Esophagus muscularis mucosa (tissue), 4 donors: ENCODE measurements at regions not wholly inside any gene's neighbourhood (a gene's known extent, or its start where the extent isn't known, plus 50 kb on each side); places are given as distances from the start of the nearest gene placed in this dataset.

Experiments used
- DNase-seq: peaks from one replicate; pipeline ENCODE4 v3.0.0-alpha.2; 2017; ENCODE audit errors: extremely low spot score
- H3K27ac ChIP-seq, 4 donors: fragments of 200-600 bp; sonication (generic); replicated peaks in 1 of 4; 1 replicate in 3 of 4; 2 replicates in 1 of 4; pipeline ENCODE4 v1.5.1; 2016 to 2019; ENCODE audit warnings: mild to moderate bottlenecking in 1 of 4
- H3K27me3 ChIP-seq, 4 donors: fragments of 200-600 bp; sonication (generic); one replicate each; pipeline versions ENCODE4 v1.5.1 to v1.6.0; 2016 to 2019
- H3K36me3 ChIP-seq, 4 donors: fragments of 200-600 bp; sonication (generic); one replicate each; pipeline ENCODE4 v1.5.1; 2016 to 2019
- H3K4me1 ChIP-seq, 4 donors: fragments of 200-600 bp; sonication (generic); one replicate each; pipeline ENCODE4 v1.5.1; 2016 to 2019
- H3K4me3 ChIP-seq, 4 donors: fragments of 200-600 bp; sonication (generic); 1 replicate in 2 of 4; 2 replicates in 2 of 4; pipeline ENCODE4 v1.5.1; 2016 to 2019; ENCODE audit warnings: mild to moderate bottlenecking in 4 of 4, moderate library complexity in 1 of 4
- H3K9me3 ChIP-seq, 4 donors: fragments of 200-600 bp; sonication (generic); 1 replicate in 3 of 4; 2 replicates in 1 of 4; pipeline ENCODE4 v1.5.1; 2016 to 2019
- EP300 ChIP-seq: sonication (generic); formaldehyde crosslinking; IDR thresholded peaks from one replicate; pipeline ENCODE4 v1.6.1; 2017; ENCODE audit warnings: antibody characterized with exemption
- POLR2A ChIP-seq: fragments of 450-650 bp; IDR thresholded peaks from one replicate; pipeline ENCODE4 v1.6.1; 2017; ENCODE audit warnings: antibody characterized with exemption, moderate library complexity, mild to moderate bottlenecking, low read depth
- POLR2AphosphoS5 ChIP-seq, 2 donors: sonication (generic); formaldehyde crosslinking; IDR thresholded peaks; one replicate each; pipeline ENCODE4 v1.6.1; 2017; ENCODE audit warnings: antibody characterized with exemption in 2 of 2
- WGBS: methylation state at CpG from one replicate; pipeline ENCODE4 v1.1.5; 2018; 5-methylcytosine and 5-hydroxymethylcytosine counted together
- intact Hi-C: fragments of 100-400 bp; cut with DNase I; formaldehyde crosslinking; loops from one replicate; pipeline ENCODE4 v1.15.1; 2023
- TF ChIP-seq, protein P1 (sequence below), 3 experiments: fragments of 200-600 bp in 2 of 3; fragments of 450-650 bp in 1 of 3; sonication (generic) in 2 of 3; IDR thresholded peaks; one replicate each; pipeline ENCODE4 v1.5.1; 2017 to 2019; ENCODE audit warnings: antibody characterized with exemption in 3 of 3, mild to moderate bottlenecking in 2 of 3, moderate library complexity in 1 of 3

GRCh38 chr5:54404568-54404967 is 50.9 kb upstream of the HSPB3 start:
- Histone ChIP-seq H3K4me1 (peaks cover 0 to 39% (median 36%) of the 10 kb centered on the region in 4 donors), H3K9me3 (no peaks in the 10 kb centered on the region), H3K36me3 (no peaks in the 10 kb centered on the region), H3K27me3 (no peaks in the 10 kb centered on the region), H3K27ac (peak overlapping the region; percentile 39 to 73 (median 49)), H3K4me3 (no peak overlapping the region)
- no peak for TF ChIP-seq POLR2A
- TF ChIP-seq, protein P1, sequence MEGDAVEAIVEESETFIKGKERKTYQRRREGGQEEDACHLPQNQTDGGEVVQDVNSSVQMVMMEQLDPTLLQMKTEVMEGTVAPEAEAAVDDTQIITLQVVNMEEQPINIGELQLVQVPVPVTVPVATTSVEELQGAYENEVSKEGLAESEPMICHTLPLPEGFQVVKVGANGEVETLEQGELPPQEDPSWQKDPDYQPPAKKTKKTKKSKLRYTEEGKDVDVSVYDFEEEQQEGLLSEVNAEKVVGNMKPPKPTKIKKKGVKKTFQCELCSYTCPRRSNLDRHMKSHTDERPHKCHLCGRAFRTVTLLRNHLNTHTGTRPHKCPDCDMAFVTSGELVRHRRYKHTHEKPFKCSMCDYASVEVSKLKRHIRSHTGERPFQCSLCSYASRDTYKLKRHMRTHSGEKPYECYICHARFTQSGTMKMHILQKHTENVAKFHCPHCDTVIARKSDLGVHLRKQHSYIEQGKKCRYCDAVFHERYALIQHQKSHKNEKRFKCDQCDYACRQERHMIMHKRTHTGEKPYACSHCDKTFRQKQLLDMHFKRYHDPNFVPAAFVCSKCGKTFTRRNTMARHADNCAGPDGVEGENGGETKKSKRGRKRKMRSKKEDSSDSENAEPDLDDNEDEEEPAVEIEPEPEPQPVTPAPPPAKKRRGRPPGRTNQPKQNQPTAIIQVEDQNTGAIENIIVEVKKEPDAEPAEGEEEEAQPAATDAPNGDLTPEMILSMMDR (IDR thresholded peaks at IDR 0.05), result no peak
- no peak for TF ChIP-seq POLR2AphosphoS5 (IDR thresholded peaks at IDR 0.05)
- no peak for TF ChIP-seq EP300
- DNase-seq, result no peak
- intact Hi-C loops, result no loop called here
- 29% methylated on average over 3 of the region's 3 CpGs for WGBS

DNA sequence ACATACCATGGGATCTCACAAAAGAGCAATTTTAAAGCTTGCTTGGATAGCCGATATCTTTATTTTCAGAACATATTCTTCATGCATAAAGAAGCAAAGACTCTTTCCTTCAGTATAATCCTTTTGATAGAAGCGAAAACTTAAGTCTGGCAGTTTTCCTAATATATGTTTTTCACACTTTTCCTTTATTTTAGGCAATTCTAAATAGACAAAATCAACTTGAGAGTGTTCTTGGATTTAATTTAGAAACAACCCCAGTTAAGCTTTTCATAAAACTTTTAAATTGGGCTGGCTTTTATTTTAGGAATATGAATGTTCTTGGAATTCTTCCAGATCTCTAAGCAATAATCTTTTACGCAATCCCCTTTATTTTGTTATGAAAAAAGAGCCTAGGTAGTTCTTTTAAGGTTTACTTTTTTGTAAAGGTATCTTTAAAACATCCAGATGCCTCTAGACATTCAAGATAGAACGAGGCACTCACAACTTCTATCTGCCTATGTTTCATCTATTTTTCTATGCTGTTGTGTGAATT is 51.5 kb upstream of the HSPB3 start:
- H3K27ac ChIP-seq, result peak overlapping the region; percentile 39 to 73 (median 49)
- 63% methylated on average over 4 of the region's 4 CpGs for WGBS
- no peak for TF ChIP-seq EP300
- TF ChIP-seq, protein P1 (IDR thresholded peaks at IDR 0.05), result no peak
- H3K4me3 ChIP-seq, result no peak overlapping the region
- no peak for DNase-seq
- intact Hi-C loops, result no loop called here
- no peaks in the 10 kb centered on the region for H3K9me3 ChIP-seq
- no peaks in the 10 kb centered on the region for H3K36me3 ChIP-seq
- H3K4me1 ChIP-seq, result peaks cover 0 to 39% (median 36%) of the 10 kb centered on the region in 4 donors
- no peaks in the 10 kb centered on the region for H3K27me3 ChIP-seq

DNA sequence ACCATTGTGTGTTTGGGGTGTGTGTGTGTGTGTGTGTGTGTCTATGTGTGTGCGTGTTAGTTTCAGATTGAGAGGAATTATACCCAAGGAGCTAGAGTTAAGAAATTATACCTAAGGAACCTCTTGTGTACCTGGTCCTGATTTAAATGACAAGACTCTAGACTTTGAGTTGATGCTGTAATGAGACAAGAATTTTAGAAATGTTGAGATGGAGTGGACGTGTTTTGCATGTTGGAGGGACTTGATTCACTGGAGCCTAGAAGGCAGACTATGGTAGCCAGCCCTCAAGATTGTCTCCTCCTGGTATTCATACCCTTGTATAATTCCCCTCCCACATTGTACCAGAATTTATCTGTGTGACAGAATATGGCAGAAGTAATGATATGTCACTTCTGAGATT is 52.4 kb upstream of the HSPB3 start:
- 79% methylated on average over 2 of the region's 2 CpGs for WGBS
- H3K9me3 ChIP-seq, result no peaks in the 10 kb centered on the region
- DNase-seq, result no peak
- no peaks in the 10 kb centered on the region for H3K27me3 ChIP-seq
- H3K27ac ChIP-seq, result peak overlapping the region; percentile 39 to 73 (median 49)
- H3K36me3 ChIP-seq, result no peaks in the 10 kb centered on the region
- H3K4me1 ChIP-seq, result peaks cover 0 to 39% (median 36%) of the 10 kb centered on the region in 4 donors
- TF ChIP-seq POLR2A (no peak), EP300 (no peak), POLR2AphosphoS5 (IDR thresholded peaks at IDR 0.05) (no peak)
- TF ChIP-seq, protein P1 (IDR thresholded peaks at IDR 0.05), result no peak
- H3K4me3 ChIP-seq, result no peak overlapping the region
- intact Hi-C loops, result no loop called here

DNA sequence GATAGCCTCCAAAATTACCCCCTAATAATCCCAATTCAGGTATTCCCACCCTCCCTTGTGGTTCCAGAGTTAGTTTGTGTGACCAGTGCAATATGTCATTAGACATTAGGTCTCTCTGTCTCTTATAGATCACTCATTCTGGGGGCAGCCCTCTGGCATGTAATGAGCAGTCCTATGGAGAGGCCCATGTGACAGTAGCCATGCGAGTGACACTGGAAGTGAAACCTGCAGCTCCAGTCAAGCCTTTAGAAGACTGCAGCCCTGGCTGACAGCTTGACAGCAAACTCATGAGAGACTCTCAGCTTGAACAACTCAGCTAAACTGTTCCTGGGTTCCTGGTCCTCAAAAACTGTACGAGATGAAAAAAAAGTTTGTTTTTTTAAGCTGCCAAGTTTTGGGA is 54.0 kb upstream of the HSPB3 start:
- H3K36me3 ChIP-seq, result no peaks in the 10 kb centered on the region
- H3K27me3 ChIP-seq, result no peaks in the 10 kb centered on the region
- H3K4me3 ChIP-seq, result no peak overlapping the region
- H3K4me1 ChIP-seq, result peaks cover 0 to 39% (median 36%) of the 10 kb centered on the region in 4 donors
- intact Hi-C loops, result no loop called here
- no peak for DNase-seq
- no peaks in the 10 kb centered on the region for H3K9me3 ChIP-seq
- H3K27ac ChIP-seq, result no peak overlapping the region
- WGBS, result 38% methylated on average over 2 of the region's 2 CpGs
- TF ChIP-seq, protein P1 (IDR thresholded peaks at IDR 0.05), result no peak
- no peak for TF ChIP-seq EP300
- TF ChIP-seq POLR2AphosphoS5 (IDR thresholded peaks at IDR 0.05), result no peak
- TF ChIP-seq POLR2A, result no peak

GRCh38 chr5:54398191-54398590 is 57.3 kb upstream of the HSPB3 start:
- Histone ChIP-seq H3K4me1 (peaks cover 0 to 17% (median 13%) of the 10 kb centered on the region in 4 donors), H3K27ac (no peak overlapping the region), H3K36me3 (no peaks in the 10 kb centered on the region), H3K27me3 (no peaks in the 10 kb centered on the region), H3K9me3 (no peaks in the 10 kb centered on the region), H3K4me3 (no peak overlapping the region)
- TF ChIP-seq EP300 (no peak), POLR2A (no peak), POLR2AphosphoS5 (IDR thresholded peaks at IDR 0.05) (no peak)
- TF ChIP-seq, protein P1 (IDR thresholded peaks at IDR 0.05), result no peak
- no peak for DNase-seq
- WGBS, result 100% methylated on average over 1 of the region's 1 CpG
- intact Hi-C loops, result no loop called here
